ENCODE measurements at regions not wholly inside any gene's neighbourhood (a gene's known extent, or its start where the extent isn't known, plus 50 kb on each side); places are given as distances from the start of the nearest gene placed in this dataset.

- no peak for DNase-seq
- Mint-ChIP-seq H3K4me3 (no peak overlapping the region), H3K4me1 (ENCODE audit: low read depth) (no peaks in the 10 kb centered on the region), H3K27me3 (ENCODE audit: low read depth) (no peaks in the 10 kb centered on the region), H3K9me3 (no peaks in the 10 kb centered on the region), H3K27ac (no peak overlapping the region), H3K36me3 (ENCODE audit: low read depth) (no peaks in the 10 kb centered on the region)
- intact Hi-C loops (cut with micrococcal nuclease), result no loop called here
- CTCF ChIA-PET, result no interaction called here
These were observed 861.0 kb downstream of the USP25 start for GRCh38 chr21:16590641-16591292.

GRCh38 chr21:16592381-16592780 lies 862.6 kb downstream of the USP25 start:
- Mint-ChIP-seq H3K27ac (no peak overlapping the region), H3K27me3 (ENCODE audit: low read depth) (no peaks in the 10 kb centered on the region), H3K9me3 (peaks cover 2% of the 10 kb centered on the region), H3K4me1 (ENCODE audit: low read depth) (no peaks in the 10 kb centered on the region), H3K4me3 (no peak overlapping the region), H3K36me3 (ENCODE audit: low read depth) (no peaks in the 10 kb centered on the region)
- CTCF ChIA-PET, result no interaction called here
- intact Hi-C loops (cut with micrococcal nuclease), result no loop called here
- DNase-seq, result no peak

- intact Hi-C loops (cut with micrococcal nuclease), result no loop called here
- peaks cover 2% of the 10 kb centered on the region for H3K9me3 Mint-ChIP-seq
- no peaks in the 10 kb centered on the region for H3K36me3 Mint-ChIP-seq (ENCODE audit: low read depth)
- H3K27me3 Mint-ChIP-seq (ENCODE audit: low read depth), result no peaks in the 10 kb centered on the region
- H3K27ac Mint-ChIP-seq, result no peak overlapping the region
- H3K4me1 Mint-ChIP-seq (ENCODE audit: low read depth), result no peaks in the 10 kb centered on the region
- DNase-seq, result no peak
- CTCF ChIA-PET, result no interaction called here
- no peak overlapping the region for H3K4me3 Mint-ChIP-seq
These were observed 864.4 kb downstream of the USP25 start for GRCh38 chr21:16594191-16594590.

DNA sequence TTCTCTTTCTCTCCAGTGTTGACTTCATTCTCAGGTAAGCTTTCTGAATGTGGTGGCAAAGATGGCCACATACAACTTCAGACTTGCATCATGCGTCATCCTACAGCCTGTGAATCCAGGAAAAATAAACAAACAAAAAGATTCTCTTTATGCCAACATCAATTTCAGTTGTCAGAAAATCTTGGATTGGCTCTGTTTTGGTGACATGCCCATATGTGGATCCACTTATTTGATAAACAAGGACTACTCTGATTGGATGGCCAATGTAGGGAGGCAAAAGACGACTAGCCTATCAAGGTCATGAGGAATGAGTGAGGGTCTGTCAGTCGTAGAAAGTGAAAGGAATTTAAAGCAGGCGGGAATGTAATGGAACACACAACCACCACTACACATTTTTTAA lies 866.6 kb downstream of the USP25 start:
- intact Hi-C loops (cut with micrococcal nuclease), result no loop called here
- Mint-ChIP-seq H3K27me3 (ENCODE audit: low read depth) (no peaks in the 10 kb centered on the region), H3K27ac (no peak overlapping the region), H3K36me3 (ENCODE audit: low read depth) (no peaks in the 10 kb centered on the region), H3K4me3 (no peak overlapping the region), H3K9me3 (peaks cover 2% of the 10 kb centered on the region), H3K4me1 (ENCODE audit: low read depth) (no peaks in the 10 kb centered on the region)
- no peak for DNase-seq
- CTCF ChIA-PET, result no interaction called here

DNA sequence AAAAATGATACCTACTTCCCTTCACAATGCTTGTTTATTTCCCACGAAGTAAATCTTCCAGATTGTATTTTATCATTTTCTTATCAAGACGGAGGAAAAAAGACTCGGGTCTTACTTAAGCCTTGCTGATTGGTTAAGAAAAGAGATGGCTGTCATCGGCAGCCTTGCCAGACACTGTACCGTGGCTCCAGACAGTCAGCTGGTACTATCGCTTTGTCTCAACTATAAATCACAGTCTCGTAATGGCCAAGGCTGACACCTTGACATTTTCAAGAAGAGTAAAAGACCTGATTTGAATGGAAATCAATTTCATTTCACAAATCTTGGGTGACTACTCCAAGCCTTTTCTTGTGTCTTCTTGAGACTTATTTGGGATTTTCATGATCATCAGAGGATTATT lies 868.0 kb downstream of the USP25 start:
- no peak for DNase-seq
- H3K27me3 Mint-ChIP-seq (ENCODE audit: low read depth), result no peaks in the 10 kb centered on the region
- peaks cover 2% of the 10 kb centered on the region for H3K9me3 Mint-ChIP-seq
- CTCF ChIA-PET, result no interaction called here
- no peak overlapping the region for H3K27ac Mint-ChIP-seq
- H3K36me3 Mint-ChIP-seq (ENCODE audit: low read depth), result no peaks in the 10 kb centered on the region
- no peaks in the 10 kb centered on the region for H3K4me1 Mint-ChIP-seq (ENCODE audit: low read depth)
- intact Hi-C loops (cut with micrococcal nuclease), result no loop called here
- H3K4me3 Mint-ChIP-seq, result no peak overlapping the region

GRCh38 chr21:16605597-16605996 lies 875.8 kb downstream of the USP25 start:
- intact Hi-C loops (cut with micrococcal nuclease), result no loop called here
- no peak for DNase-seq
- H3K4me3 Mint-ChIP-seq, result no peak overlapping the region
- no peaks in the 10 kb centered on the region for H3K27me3 Mint-ChIP-seq (ENCODE audit: low read depth)
- H3K36me3 Mint-ChIP-seq (ENCODE audit: low read depth), result no peaks in the 10 kb centered on the region
- CTCF ChIA-PET, result interaction anchor here (0.7 kb wide), 1 partner anchor 27 kb away, joined by 3 read pairs; no protein-coding TSS in a partner anchor
- H3K27ac Mint-ChIP-seq, result no peak overlapping the region
- no peaks in the 10 kb centered on the region for H3K9me3 Mint-ChIP-seq
- no peaks in the 10 kb centered on the region for H3K4me1 Mint-ChIP-seq (ENCODE audit: low read depth)

GRCh38 chr21:16606271-16606670 lies 876.5 kb downstream of the USP25 start:
- H3K4me3 Mint-ChIP-seq, result no peak overlapping the region
- intact Hi-C loops (cut with micrococcal nuclease), result no loop called here
- H3K36me3 Mint-ChIP-seq (ENCODE audit: low read depth), result no peaks in the 10 kb centered on the region
- H3K9me3 Mint-ChIP-seq, result no peaks in the 10 kb centered on the region
- no peak overlapping the region for H3K27ac Mint-ChIP-seq
- CTCF ChIA-PET, result interaction anchor here (0.6 to 0.7 kb wide), 2 partner anchors 27 to 456 kb away, joined by 3 read pairs; no protein-coding TSS in a partner anchor
- no peaks in the 10 kb centered on the region for H3K27me3 Mint-ChIP-seq (ENCODE audit: low read depth)
- no peak for DNase-seq
- H3K4me1 Mint-ChIP-seq (ENCODE audit: low read depth), result no peaks in the 10 kb centered on the region

DNA sequence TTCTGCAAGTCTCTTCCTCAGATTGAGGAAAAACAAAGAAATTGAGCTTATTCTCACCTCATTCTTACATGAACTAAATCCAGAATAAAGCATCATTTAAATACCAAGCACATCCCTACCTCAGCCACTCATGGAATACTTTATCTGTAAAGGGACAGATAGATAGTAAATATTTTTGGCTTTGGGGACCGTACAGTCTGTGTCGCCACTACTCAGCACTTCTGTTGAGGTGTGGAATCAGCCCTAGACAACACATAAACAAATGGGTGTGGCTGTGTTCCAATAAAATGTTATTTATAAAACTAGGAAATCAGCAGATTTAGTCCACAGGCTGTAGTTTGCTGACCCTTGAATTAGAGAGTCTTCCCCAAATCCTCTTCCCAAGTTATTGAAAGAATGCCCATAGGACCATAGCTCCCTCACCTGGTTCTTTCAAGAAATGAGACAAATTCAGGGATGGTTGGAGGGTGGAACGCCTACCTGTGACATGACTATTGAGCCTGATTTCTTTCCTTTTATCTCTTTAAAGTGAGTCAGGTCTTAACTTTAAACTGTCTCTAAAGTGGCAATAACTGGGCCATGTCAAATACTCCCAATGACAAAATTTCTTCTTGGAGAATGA lies 878.5 kb downstream of the USP25 start:
- Mint-ChIP-seq H3K27me3 (ENCODE audit: low read depth) (no peaks in the 10 kb centered on the region), H3K4me1 (ENCODE audit: low read depth) (no peaks in the 10 kb centered on the region), H3K36me3 (ENCODE audit: low read depth) (no peaks in the 10 kb centered on the region), H3K4me3 (no peak overlapping the region), H3K9me3 (no peaks in the 10 kb centered on the region), H3K27ac (no peak overlapping the region)
- CTCF ChIA-PET, result no interaction called here
- intact Hi-C loops (cut with micrococcal nuclease), result no loop called here
- no peak for DNase-seq

- peaks cover 6% of the 10 kb centered on the region for H3K9me3 Mint-ChIP-seq
- intact Hi-C loops (cut with micrococcal nuclease), result no loop called here
- no peaks in the 10 kb centered on the region for H3K36me3 Mint-ChIP-seq (ENCODE audit: low read depth)
- DNase-seq, result no peak
- CTCF ChIA-PET, result no interaction called here
- H3K27ac Mint-ChIP-seq, result no peak overlapping the region
- no peak overlapping the region for H3K4me3 Mint-ChIP-seq
- no peaks in the 10 kb centered on the region for H3K27me3 Mint-ChIP-seq (ENCODE audit: low read depth)
- H3K4me1 Mint-ChIP-seq (ENCODE audit: low read depth), result no peaks in the 10 kb centered on the region
These were observed 889.5 kb downstream of the USP25 start for GRCh38 chr21:16619281-16619680.

GRCh38 chr21:16620786-16621320 lies 891.1 kb downstream of the USP25 start:
- intact Hi-C loops (cut with micrococcal nuclease), result no loop called here
- no peak for DNase-seq
- Mint-ChIP-seq H3K27ac (no peak overlapping the region), H3K4me1 (ENCODE audit: low read depth) (no peaks in the 10 kb centered on the region), H3K4me3 (no peak overlapping the region), H3K27me3 (ENCODE audit: low read depth) (no peaks in the 10 kb centered on the region), H3K9me3 (peaks cover 6% of the 10 kb centered on the region), H3K36me3 (ENCODE audit: low read depth) (no peaks in the 10 kb centered on the region)
- CTCF ChIA-PET, result no interaction called here

DNA sequence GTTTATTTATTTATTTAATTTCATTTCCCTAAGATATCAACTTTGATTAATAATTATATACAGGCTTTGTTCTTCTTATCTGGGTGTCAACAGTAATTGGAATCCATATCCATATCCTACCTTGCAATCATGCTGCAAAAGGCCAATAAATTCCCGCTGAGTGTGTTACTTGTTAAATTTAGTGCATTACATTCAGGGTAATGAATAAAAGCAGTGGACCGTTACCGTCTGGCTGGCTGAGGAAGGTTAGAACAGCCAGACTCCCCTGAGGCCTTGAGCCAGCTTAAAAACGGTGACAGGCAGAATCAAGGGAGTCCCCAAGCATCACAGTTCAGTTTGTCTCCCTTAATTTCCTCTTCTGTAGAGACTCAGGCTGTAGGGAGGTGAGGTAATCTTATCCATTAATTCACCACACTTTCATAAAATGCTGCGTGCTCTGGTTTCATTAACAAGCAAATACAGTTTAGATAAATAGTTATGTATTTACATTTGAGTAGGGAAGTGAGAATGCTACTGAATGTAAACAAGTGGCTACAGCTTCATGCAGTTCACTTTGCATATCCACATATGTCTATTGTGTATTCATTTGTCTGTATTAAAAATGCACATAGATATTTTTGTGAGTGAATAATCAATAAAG lies 888.2 kb upstream of the CXADR start:
- no peaks in the 10 kb centered on the region for H3K4me1 Mint-ChIP-seq (ENCODE audit: low read depth)
- no peaks in the 10 kb centered on the region for H3K9me3 Mint-ChIP-seq
- no peak overlapping the region for H3K27ac Mint-ChIP-seq
- H3K36me3 Mint-ChIP-seq (ENCODE audit: low read depth), result no peaks in the 10 kb centered on the region
- CTCF ChIA-PET, result no interaction called here
- no peaks in the 10 kb centered on the region for H3K27me3 Mint-ChIP-seq (ENCODE audit: low read depth)
- DNase-seq, result no peak
- intact Hi-C loops (cut with micrococcal nuclease), result no loop called here
- no peak overlapping the region for H3K4me3 Mint-ChIP-seq

- no peak for DNase-seq
- Mint-ChIP-seq H3K9me3 (no peaks in the 10 kb centered on the region), H3K27ac (no peak overlapping the region), H3K4me1 (ENCODE audit: low read depth) (no peaks in the 10 kb centered on the region), H3K36me3 (ENCODE audit: low read depth) (no peaks in the 10 kb centered on the region), H3K27me3 (ENCODE audit: low read depth) (no peaks in the 10 kb centered on the region), H3K4me3 (no peak overlapping the region)
- intact Hi-C loops (cut with micrococcal nuclease), result no loop called here
- CTCF ChIA-PET, result no interaction called here
These were observed 887.4 kb upstream of the CXADR start for GRCh38 chr21:16625491-16625890.
